Astrocyte (in vitro differentiated cells and primary cell): ENCODE measurements at regions not wholly inside any gene's neighbourhood (a gene's known extent, or its start where the extent isn't known, plus 50 kb on each side); places are given as distances from the start of the nearest gene placed in this dataset.

Experiments
- EZH2 ChIP-seq: IDR thresholded peaks from 2 replicates; pipeline ENCODE4 v1.6.1; 2012; ENCODE audit warnings: mild to moderate bottlenecking, low read length, inconsistent platforms; ENCODE audit not compliant: insufficient read depth
- TF ChIP-seq, protein P1 (sequence below): IDR thresholded peaks from 2 replicates; pipeline ENCODE4 v1.5.1; 2011; ENCODE audit warnings: low read depth, mild to moderate bottlenecking, inconsistent platforms, low read length, moderate library complexity; ENCODE audit not compliant: insufficient read depth

- TF ChIP-seq, protein P1, sequence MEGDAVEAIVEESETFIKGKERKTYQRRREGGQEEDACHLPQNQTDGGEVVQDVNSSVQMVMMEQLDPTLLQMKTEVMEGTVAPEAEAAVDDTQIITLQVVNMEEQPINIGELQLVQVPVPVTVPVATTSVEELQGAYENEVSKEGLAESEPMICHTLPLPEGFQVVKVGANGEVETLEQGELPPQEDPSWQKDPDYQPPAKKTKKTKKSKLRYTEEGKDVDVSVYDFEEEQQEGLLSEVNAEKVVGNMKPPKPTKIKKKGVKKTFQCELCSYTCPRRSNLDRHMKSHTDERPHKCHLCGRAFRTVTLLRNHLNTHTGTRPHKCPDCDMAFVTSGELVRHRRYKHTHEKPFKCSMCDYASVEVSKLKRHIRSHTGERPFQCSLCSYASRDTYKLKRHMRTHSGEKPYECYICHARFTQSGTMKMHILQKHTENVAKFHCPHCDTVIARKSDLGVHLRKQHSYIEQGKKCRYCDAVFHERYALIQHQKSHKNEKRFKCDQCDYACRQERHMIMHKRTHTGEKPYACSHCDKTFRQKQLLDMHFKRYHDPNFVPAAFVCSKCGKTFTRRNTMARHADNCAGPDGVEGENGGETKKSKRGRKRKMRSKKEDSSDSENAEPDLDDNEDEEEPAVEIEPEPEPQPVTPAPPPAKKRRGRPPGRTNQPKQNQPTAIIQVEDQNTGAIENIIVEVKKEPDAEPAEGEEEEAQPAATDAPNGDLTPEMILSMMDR = no peak
- no peak for TF ChIP-seq EZH2
Measured at GRCh38 chr2:3000968-3001367, 376.6 kb downstream of the EIPR1 start.
